ENCODE measurements at regions not wholly inside any gene's neighbourhood (a gene's known extent, or its start where the extent isn't known, plus 50 kb on each side); places are given as distances from the start of the nearest gene placed in this dataset.

DNA sequence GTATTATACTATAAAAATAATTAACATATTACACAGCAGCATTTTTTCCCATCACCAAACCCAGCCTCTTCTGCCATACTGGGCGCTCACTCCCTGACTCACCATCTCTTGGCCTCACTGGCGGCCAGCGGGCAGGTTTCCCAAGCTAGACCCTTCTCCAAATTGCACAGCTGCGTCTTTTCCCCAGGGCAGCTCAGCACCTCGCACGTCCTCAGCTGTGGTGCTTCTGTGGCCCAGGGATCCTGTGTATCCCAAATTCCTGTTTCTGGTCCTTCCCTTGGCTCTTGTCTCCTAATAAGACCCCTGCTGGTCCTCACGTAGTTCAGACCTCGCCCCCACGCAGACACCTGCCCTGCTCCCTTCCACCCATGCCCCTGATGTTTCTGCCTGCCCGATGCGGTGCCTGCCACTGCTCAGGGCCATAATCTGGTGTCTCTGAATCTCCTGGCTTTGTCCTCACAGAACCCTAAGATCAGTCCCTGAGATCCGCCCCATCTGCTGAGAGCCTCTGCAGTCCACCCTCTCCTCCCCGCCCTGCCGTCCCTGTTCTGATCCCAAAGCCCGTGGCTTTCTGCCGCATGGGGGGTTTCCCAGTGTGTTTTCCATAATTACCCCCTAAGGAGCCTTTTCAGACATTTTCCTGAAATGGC is 290.1 kb downstream of the TCERG1L start:
- TF ChIP-seq, protein P1, sequence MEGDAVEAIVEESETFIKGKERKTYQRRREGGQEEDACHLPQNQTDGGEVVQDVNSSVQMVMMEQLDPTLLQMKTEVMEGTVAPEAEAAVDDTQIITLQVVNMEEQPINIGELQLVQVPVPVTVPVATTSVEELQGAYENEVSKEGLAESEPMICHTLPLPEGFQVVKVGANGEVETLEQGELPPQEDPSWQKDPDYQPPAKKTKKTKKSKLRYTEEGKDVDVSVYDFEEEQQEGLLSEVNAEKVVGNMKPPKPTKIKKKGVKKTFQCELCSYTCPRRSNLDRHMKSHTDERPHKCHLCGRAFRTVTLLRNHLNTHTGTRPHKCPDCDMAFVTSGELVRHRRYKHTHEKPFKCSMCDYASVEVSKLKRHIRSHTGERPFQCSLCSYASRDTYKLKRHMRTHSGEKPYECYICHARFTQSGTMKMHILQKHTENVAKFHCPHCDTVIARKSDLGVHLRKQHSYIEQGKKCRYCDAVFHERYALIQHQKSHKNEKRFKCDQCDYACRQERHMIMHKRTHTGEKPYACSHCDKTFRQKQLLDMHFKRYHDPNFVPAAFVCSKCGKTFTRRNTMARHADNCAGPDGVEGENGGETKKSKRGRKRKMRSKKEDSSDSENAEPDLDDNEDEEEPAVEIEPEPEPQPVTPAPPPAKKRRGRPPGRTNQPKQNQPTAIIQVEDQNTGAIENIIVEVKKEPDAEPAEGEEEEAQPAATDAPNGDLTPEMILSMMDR (IDR thresholded peaks at IDR 0.05; ENCODE audit: low read length): no peak
- TF ChIP-seq EZH2 (IDR thresholded peaks at IDR 0.05; ENCODE audit: borderline replicate concordance, low read length): no peak
